ENCODE measurements at regions not wholly inside any gene's neighbourhood (a gene's known extent, or its start where the extent isn't known, plus 50 kb on each side); places are given as distances from the start of the nearest gene placed in this dataset.

DNA sequence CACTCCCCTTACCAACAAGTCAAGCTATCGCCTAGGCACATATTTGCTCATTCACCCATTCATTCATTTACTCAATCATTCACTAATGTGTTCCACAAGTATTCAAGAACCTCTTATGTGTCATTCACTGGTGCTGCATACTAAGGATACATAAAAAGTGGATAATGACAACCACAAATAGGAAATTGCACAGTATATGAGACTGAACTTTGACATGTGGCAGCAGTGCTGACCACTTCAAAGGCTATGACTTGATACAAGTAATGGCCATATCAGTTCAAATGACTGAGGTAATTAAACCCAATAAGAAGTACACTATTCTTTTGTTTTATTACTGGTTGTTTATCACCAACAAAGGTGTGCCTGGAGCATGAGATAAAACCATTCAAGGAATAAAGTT, 282.5 kb downstream of the KLHL13 start:
- TF ChIP-seq, protein P1, sequence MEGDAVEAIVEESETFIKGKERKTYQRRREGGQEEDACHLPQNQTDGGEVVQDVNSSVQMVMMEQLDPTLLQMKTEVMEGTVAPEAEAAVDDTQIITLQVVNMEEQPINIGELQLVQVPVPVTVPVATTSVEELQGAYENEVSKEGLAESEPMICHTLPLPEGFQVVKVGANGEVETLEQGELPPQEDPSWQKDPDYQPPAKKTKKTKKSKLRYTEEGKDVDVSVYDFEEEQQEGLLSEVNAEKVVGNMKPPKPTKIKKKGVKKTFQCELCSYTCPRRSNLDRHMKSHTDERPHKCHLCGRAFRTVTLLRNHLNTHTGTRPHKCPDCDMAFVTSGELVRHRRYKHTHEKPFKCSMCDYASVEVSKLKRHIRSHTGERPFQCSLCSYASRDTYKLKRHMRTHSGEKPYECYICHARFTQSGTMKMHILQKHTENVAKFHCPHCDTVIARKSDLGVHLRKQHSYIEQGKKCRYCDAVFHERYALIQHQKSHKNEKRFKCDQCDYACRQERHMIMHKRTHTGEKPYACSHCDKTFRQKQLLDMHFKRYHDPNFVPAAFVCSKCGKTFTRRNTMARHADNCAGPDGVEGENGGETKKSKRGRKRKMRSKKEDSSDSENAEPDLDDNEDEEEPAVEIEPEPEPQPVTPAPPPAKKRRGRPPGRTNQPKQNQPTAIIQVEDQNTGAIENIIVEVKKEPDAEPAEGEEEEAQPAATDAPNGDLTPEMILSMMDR (IDR thresholded peaks at IDR 0.05): no peak
- TF ChIP-seq POLR2A (IDR thresholded peaks at IDR 0.05): no peak
